ENCODE measurements at regions not wholly inside any gene's neighbourhood (a gene's known extent, or its start where the extent isn't known, plus 50 kb on each side); places are given as distances from the start of the nearest gene placed in this dataset.

DNA sequence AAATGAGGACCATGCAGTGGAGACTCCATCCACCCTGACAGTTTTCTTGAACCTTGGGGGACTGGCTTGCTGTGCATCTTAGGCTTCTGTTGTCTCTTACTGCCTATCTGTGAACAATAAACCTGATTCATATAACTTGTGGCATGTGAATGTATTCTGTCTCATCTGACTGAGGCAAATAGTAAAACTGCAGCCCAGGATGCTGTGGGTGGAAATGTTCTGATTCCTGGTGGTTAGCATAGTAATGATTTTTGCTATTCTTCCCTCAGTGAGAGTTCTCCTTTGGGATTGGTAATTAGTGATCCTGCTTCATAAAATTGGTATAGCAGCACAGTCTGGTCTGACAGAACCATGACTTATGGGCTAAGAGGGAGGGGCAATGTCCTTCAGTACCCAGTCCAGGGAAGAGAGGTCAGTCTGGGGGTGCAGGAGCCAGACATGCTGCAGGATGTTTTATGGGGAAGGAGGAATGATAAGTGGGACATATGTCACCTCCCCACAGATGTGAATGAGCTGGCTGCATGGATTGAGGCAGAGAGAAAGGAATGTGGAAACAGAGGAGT lies 147.1 kb downstream of the OR2B2 start:
- no peak for TF ChIP-seq EHMT2 (IDR thresholded peaks at IDR 0.05; ENCODE audit: borderline replicate concordance, low read depth, low read length)
- no peak for TF ChIP-seq SPEN (CRISPR knock-in tag; IDR thresholded peaks at IDR 0.05; ENCODE audit: low read depth)
- TF ChIP-seq RFXANK (CRISPR knock-in tag; IDR thresholded peaks at IDR 0.05) = no peak
- TF ChIP-seq, protein P1, sequence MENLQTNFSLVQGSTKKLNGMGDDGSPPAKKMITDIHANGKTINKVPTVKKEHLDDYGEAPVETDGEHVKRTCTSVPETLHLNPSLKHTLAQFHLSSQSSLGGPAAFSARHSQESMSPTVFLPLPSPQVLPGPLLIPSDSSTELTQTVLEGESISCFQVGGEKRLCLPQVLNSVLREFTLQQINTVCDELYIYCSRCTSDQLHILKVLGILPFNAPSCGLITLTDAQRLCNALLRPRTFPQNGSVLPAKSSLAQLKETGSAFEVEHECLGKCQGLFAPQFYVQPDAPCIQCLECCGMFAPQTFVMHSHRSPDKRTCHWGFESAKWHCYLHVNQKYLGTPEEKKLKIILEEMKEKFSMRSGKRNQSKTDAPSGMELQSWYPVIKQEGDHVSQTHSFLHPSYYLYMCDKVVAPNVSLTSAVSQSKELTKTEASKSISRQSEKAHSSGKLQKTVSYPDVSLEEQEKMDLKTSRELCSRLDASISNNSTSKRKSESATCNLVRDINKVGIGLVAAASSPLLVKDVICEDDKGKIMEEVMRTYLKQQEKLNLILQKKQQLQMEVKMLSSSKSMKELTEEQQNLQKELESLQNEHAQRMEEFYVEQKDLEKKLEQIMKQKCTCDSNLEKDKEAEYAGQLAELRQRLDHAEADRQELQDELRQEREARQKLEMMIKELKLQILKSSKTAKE (CRISPR knock-in tag; IDR thresholded peaks at IDR 0.05; ENCODE audit: borderline replicate concordance) = no peak
- TF ChIP-seq, protein P2, sequence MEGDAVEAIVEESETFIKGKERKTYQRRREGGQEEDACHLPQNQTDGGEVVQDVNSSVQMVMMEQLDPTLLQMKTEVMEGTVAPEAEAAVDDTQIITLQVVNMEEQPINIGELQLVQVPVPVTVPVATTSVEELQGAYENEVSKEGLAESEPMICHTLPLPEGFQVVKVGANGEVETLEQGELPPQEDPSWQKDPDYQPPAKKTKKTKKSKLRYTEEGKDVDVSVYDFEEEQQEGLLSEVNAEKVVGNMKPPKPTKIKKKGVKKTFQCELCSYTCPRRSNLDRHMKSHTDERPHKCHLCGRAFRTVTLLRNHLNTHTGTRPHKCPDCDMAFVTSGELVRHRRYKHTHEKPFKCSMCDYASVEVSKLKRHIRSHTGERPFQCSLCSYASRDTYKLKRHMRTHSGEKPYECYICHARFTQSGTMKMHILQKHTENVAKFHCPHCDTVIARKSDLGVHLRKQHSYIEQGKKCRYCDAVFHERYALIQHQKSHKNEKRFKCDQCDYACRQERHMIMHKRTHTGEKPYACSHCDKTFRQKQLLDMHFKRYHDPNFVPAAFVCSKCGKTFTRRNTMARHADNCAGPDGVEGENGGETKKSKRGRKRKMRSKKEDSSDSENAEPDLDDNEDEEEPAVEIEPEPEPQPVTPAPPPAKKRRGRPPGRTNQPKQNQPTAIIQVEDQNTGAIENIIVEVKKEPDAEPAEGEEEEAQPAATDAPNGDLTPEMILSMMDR (CRISPR knock-in tag; IDR thresholded peaks at IDR 0.05) = no peak
- no peak for TF ChIP-seq FOSL1 (CRISPR knock-in tag; IDR thresholded peaks at IDR 0.05; ENCODE audit: borderline replicate concordance)

Measured in HepG2 (cell line).